Colonic mucosa (tissue), 4 donors: ENCODE measurements at regions not wholly inside any gene's neighbourhood (a gene's known extent, or its start where the extent isn't known, plus 50 kb on each side); places are given as distances from the start of the nearest gene placed in this dataset.
A peak's percentile ranks its signal among the peaks of the same experiment; 100 is the strongest.

ENCODE experiments used
- DNase-seq: peaks from one replicate; pipeline ENCODE4 v3.0.0-alpha.2; 2020
- H3K27ac ChIP-seq: fragments of 200-600 bp; one replicate; pipeline ENCODE4 v1.8.0; 2021
- H3K27me3 ChIP-seq: fragments of 200-600 bp; one replicate; pipeline ENCODE4 v1.8.0; 2021
- H3K36me3 ChIP-seq: fragments of 200-600 bp; one replicate; pipeline ENCODE4 v1.8.0; 2021
- H3K4me1 ChIP-seq: fragments of 200-600 bp; one replicate; pipeline ENCODE4 v1.8.0; 2021; ENCODE audit warnings: mild to moderate bottlenecking
- H3K4me3 ChIP-seq: fragments of 200-600 bp; one replicate; pipeline ENCODE4 v1.8.0; 2021
- H3K9ac ChIP-seq, 2 donors: one replicate each; pipeline ENCODE4 v1.7.0; 2013; ENCODE audit warnings: control low read depth in 2 of 2, low read depth in 2 of 2, low read length in 2 of 2
- H3K9me3 ChIP-seq: fragments of 200-600 bp; one replicate; pipeline ENCODE4 v1.8.0; 2021
- intact Hi-C: fragments of 100-400 bp; cut with DNase I; formaldehyde crosslinking; loops from one replicate; pipeline ENCODE4 v1.14.1; 2022
- TF ChIP-seq, protein P1 (sequence below): fragments of 200-600 bp; IDR thresholded peaks from one replicate; pipeline ENCODE4 v1.8.0; 2022; ENCODE audit warnings: antibody characterized with exemption, mild to moderate bottlenecking
- donor health status: healthy.
- donor health status: DM: no; HTN: no; CAD: no.
- donor health status: DM: no; HTN: no; CAD: no.

DNA sequence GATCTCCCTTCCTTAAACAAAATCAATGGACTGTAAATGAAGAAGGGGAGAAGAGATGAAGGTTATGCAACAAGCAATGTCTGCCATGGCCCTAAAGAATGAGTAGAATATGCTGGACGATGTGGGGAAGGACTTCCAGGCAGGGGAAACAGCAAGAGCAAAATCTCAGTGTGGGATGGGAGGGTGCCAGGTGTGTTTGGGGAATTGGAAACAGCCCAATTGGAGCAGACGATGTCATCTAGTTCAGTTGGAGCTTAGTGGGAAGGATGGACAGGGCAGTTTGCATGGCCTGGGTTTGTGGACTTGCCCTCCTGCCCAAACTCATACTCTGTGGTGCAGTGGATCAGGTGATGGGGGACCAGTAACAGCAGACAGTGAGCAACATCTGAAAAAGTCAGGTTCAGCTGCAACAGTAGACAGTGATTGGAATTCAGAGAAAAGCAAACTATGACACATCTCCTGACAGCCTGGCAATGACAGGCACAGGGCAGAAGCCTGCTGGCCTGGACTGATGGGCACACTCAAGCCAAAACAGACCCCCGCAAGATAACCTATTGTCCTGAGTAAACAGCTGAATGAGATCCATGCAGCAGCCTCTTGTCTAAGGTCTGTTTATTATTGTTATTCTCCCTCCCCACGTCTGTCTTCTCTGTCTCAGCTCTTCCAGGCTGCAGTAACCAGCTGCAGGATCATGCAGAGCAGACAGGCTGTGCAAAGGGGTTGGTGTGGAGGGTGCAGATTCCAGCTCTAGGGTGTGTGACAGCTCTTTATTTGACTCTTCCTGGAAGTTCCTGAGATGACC lies 50.5 kb upstream of the PRELP start:
- peaks cover 16% of the 10 kb centered on the region for H3K4me1 ChIP-seq
- no peak overlapping the region for H3K4me3 ChIP-seq
- intact Hi-C loops: no loop called here
- TF ChIP-seq, protein P1, sequence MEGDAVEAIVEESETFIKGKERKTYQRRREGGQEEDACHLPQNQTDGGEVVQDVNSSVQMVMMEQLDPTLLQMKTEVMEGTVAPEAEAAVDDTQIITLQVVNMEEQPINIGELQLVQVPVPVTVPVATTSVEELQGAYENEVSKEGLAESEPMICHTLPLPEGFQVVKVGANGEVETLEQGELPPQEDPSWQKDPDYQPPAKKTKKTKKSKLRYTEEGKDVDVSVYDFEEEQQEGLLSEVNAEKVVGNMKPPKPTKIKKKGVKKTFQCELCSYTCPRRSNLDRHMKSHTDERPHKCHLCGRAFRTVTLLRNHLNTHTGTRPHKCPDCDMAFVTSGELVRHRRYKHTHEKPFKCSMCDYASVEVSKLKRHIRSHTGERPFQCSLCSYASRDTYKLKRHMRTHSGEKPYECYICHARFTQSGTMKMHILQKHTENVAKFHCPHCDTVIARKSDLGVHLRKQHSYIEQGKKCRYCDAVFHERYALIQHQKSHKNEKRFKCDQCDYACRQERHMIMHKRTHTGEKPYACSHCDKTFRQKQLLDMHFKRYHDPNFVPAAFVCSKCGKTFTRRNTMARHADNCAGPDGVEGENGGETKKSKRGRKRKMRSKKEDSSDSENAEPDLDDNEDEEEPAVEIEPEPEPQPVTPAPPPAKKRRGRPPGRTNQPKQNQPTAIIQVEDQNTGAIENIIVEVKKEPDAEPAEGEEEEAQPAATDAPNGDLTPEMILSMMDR: no peak
- H3K27ac ChIP-seq: peak overlapping the region; percentile 86
- peak overlapping the region in 1 of 2 donors; percentile 94 for H3K9ac ChIP-seq
- H3K36me3 ChIP-seq: no peaks in the 10 kb centered on the region
- H3K27me3 ChIP-seq: no peaks in the 10 kb centered on the region
- DNase-seq: peak; percentile 38
- H3K9me3 ChIP-seq: no peaks in the 10 kb centered on the region

DNA sequence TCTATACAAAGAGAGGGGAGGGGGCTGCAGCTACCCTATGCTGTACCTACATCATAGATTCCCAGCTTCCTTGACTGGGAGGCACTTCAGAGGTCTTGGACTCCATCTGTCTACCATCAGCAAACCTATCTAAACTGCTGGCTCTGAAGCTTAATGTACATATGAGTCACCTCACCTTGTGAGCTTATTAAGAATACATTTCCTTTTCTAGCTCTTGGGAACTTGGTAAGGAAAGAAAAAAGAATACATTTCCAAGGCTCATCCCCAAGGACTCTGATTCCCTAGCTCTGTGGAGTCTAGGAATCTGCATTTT lies 50.0 kb upstream of the PRELP start:
- H3K4me1 ChIP-seq: peaks cover 18% of the 10 kb centered on the region
- H3K27me3 ChIP-seq: no peaks in the 10 kb centered on the region
- DNase-seq: no peak
- intact Hi-C loops: no loop called here
- H3K9ac ChIP-seq: peak overlapping the region in 1 of 2 donors; percentile 94
- peak overlapping the region; percentile 86 for H3K27ac ChIP-seq
- no peaks in the 10 kb centered on the region for H3K36me3 ChIP-seq
- no peak overlapping the region for H3K4me3 ChIP-seq
- H3K9me3 ChIP-seq: no peaks in the 10 kb centered on the region
- TF ChIP-seq, protein P1: no peak
